Neuronal stem cell (in vitro differentiated cells): ENCODE measurements at regions not wholly inside any gene's neighbourhood (a gene's known extent, or its start where the extent isn't known, plus 50 kb on each side); places are given as distances from the start of the nearest gene placed in this dataset.

Source experiments
- DNase-seq: peaks from one replicate; pipeline ENCODE4 v3.0.0-alpha.2; 2013; ENCODE audit warnings: low spot score
- H2AFZ ChIP-seq: one replicate; pipeline ENCODE4 v1.6.1; 2013; ENCODE audit warnings: mild to moderate bottlenecking, low read length, inconsistent platforms
- H2AK5ac ChIP-seq: 2 replicates; pipeline ENCODE4 v1.6.1; 2013; ENCODE audit warnings: low read depth, mild to moderate bottlenecking, inconsistent platforms, low read length, moderate library complexity, mixed read lengths
- H2BK120ac ChIP-seq: 2 replicates; pipeline ENCODE4 v1.6.1; 2013; ENCODE audit warnings: low read depth, mild to moderate bottlenecking, inconsistent platforms, low read length, moderate library complexity, mixed read lengths
- H2BK12ac ChIP-seq: one replicate; pipeline ENCODE4 v1.6.1; 2013; ENCODE audit warnings: low read length, inconsistent platforms
- H2BK15ac ChIP-seq: 2 replicates; pipeline ENCODE4 v1.6.1; 2013; ENCODE audit warnings: mild to moderate bottlenecking, low read length, inconsistent platforms, mixed read lengths
- H2BK5ac ChIP-seq: one replicate; pipeline ENCODE4 v1.6.1; 2013; ENCODE audit warnings: inconsistent platforms, mild to moderate bottlenecking, low read length, moderate library complexity
- H3K14ac ChIP-seq: one replicate; pipeline ENCODE4 v1.6.1; 2013; ENCODE audit warnings: low read length, inconsistent platforms
- H3K18ac ChIP-seq: 2 replicates; pipeline ENCODE4 v1.6.1; 2013; ENCODE audit warnings: low read length, inconsistent platforms
- H3K23ac ChIP-seq: 2 replicates; pipeline ENCODE4 v1.6.1; 2013; ENCODE audit warnings: low read depth, mild to moderate bottlenecking, mixed read lengths, low read length, inconsistent platforms; ENCODE audit not compliant: poor library complexity
- H3K27ac ChIP-seq: replicated peaks from 3 replicates; pipeline ENCODE4 v1.5.1; 2013; ENCODE audit warnings: low read length, inconsistent platforms
- H3K27me3 ChIP-seq, 3 experiments: 2 replicates each; pipeline ENCODE4 v1.6.1; 2013; ENCODE audit warnings: low read length in 3 of 3, mild to moderate bottlenecking in 2 of 3, inconsistent platforms in 1 of 3, low read depth in 1 of 3, mixed read lengths in 1 of 3, moderate library complexity in 1 of 3; ENCODE audit not compliant: control insufficient read depth in 3 of 3, insufficient read depth in 3 of 3
- H3K36me3 ChIP-seq, 2 donors: replicated peaks in 1 of 2; 2 replicates each; pipeline ENCODE4 v1.6.1; 2013; ENCODE audit warnings: low read length in 2 of 2; ENCODE audit not compliant: control insufficient read depth in 2 of 2, insufficient read depth in 2 of 2
- H3K4ac ChIP-seq: 2 replicates; pipeline ENCODE4 v1.6.1; 2013; ENCODE audit warnings: inconsistent platforms, mild to moderate bottlenecking, low read length, moderate library complexity
- H3K4me1 ChIP-seq, 2 donors: 1 replicate in 1 of 2; 2 replicates in 1 of 2; pipeline ENCODE4 v1.6.1; 2013; ENCODE audit warnings: low read length in 2 of 2, low read depth in 1 of 2; ENCODE audit not compliant: control insufficient read depth in 2 of 2, insufficient read depth in 1 of 2
- H3K4me2 ChIP-seq: one replicate; pipeline ENCODE4 v1.6.1; 2013; ENCODE audit warnings: mild to moderate bottlenecking, low read length, inconsistent platforms; ENCODE audit not compliant: insufficient read depth, poor library complexity, severe bottlenecking
- H3K4me3 ChIP-seq, 2 donors: 2 replicates each; pipeline ENCODE4 v1.5.1; 2013; ENCODE audit warnings: low read length in 2 of 2, mild to moderate bottlenecking in 2 of 2, inconsistent platforms in 1 of 2, moderate library complexity in 1 of 2
- H3K79me1 ChIP-seq: one replicate; pipeline ENCODE4 v1.6.1; 2013; ENCODE audit warnings: low read depth, mild to moderate bottlenecking, inconsistent platforms, low read length, moderate library complexity
- H3K9ac ChIP-seq: one replicate; pipeline ENCODE4 v1.6.1; 2013; ENCODE audit warnings: mild to moderate bottlenecking, low read depth, low read length, inconsistent platforms; ENCODE audit not compliant: poor library complexity
- H3K9me3 ChIP-seq, 2 donors: replicated peaks in 1 of 2; 2 replicates each; pipeline versions ENCODE3 to v1.6.1; 2013; ENCODE audit warnings: low read length in 2 of 2, mild to moderate bottlenecking in 2 of 2, inconsistent platforms in 1 of 2, low read depth in 1 of 2, mixed read lengths in 1 of 2, moderate library complexity in 1 of 2; ENCODE audit not compliant: control insufficient read depth in 2 of 2, insufficient read depth in 1 of 2
- H4K8ac ChIP-seq: one replicate; pipeline ENCODE4 v1.6.1; 2013; ENCODE audit warnings: low read depth, mild to moderate bottlenecking, inconsistent platforms, low read length, moderate library complexity
- H4K91ac ChIP-seq: one replicate; pipeline ENCODE4 v1.6.1; 2013; ENCODE audit warnings: low read length, low read depth, mild to moderate bottlenecking, inconsistent platforms; ENCODE audit not compliant: poor library complexity
- WGBS, 2 donors: extraction: QIAGEN DNeasy Blood & Tissue Kit; methylation state at CpG; one replicate each; pipeline ENCODE4 v1.1.7; 2013; ENCODE audit warnings: missing lambda C conversion rate in 2 of 2, mixed read lengths in 1 of 2; ENCODE audit not compliant: insufficient read length in 2 of 2, insufficient replicate concordance in 1 of 2; ENCODE audit errors: extremely low coverage in 2 of 2; 5-methylcytosine and 5-hydroxymethylcytosine counted together

DNA sequence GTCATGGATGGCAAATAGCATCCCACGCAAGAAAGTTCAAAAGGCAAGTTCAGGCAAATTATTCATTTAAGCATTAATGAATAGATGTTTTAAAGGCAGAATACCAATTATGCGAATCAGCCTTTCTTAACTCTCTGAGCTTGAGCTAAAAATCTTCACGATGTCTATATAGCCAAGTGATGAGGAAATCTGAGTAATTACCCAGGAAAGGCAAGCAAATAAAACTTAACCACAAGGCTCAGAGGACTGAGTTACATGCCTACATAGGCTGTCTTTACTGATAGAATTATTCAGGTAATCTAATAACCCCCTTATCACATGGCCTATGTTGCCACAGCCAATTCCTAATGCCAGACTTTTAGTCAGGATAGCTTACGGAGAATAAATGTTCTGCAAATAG lies 120.8 kb upstream of the MTAP start:
- no peak overlapping the region for H3K23ac ChIP-seq
- no peaks in the 10 kb centered on the region for H3K36me3 ChIP-seq

DNA sequence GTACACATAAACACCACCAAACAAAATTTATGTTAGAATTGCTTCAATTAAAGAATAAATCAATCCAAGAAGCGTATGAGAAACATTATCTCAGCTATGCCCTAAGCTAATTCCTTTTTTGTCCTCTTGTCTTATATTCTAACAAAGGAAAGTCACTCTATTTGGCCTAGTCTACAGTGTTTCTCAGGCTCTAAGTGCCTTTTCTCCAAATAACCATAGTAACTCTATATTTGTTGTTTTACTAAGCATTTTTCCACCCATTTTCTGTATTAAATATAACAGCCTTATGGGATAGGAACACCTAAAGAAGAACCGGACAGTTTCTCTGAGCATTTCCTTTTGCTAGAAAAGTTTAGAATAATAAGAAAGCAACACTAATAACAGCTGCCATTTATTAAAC lies 120.1 kb upstream of the MTAP start:
- Histone ChIP-seq H2AK5ac (no peak overlapping the region), H4K91ac (no peak overlapping the region), H3K36me3 (no peaks in the 10 kb centered on the region), H3K27me3 (no peaks in the 10 kb centered on the region), H3K14ac (no peak overlapping the region), H3K4me1 (peaks cover 0 to 3% of the 10 kb centered on the region in 2 donors), H3K27ac (no peak overlapping the region), H3K23ac (no peak overlapping the region), H2BK120ac (no peak overlapping the region), H3K4me2 (no peak overlapping the region), H2BK15ac (no peak overlapping the region), H2BK12ac (no peak overlapping the region), H3K9me3 (no peaks in the 10 kb centered on the region), H2AFZ (no peak overlapping the region), H3K79me1 (no peaks in the 10 kb centered on the region), H2BK5ac (no peak overlapping the region), H4K8ac (no peak overlapping the region), H3K9ac (no peak overlapping the region), H3K18ac (no peak overlapping the region), H3K4me3 (no peak overlapping the region), H3K4ac (no peak overlapping the region)
- no CpG with 5 or more reads among the region's 2 CpGs for WGBS, 2 donors
- DNase-seq = no peak

More for the DNA sequence above, 120.8 kb upstream of the MTAP start:
- H2BK15ac ChIP-seq = no peak overlapping the region
- no peak for DNase-seq
- no peak overlapping the region for H4K8ac ChIP-seq
- no peak overlapping the region for H3K4ac ChIP-seq
- H3K4me2 ChIP-seq = no peak overlapping the region
- no peak overlapping the region for H3K4me3 ChIP-seq
- H3K9me3 ChIP-seq = no peaks in the 10 kb centered on the region
- no peak overlapping the region for H3K14ac ChIP-seq
- no peak overlapping the region for H3K9ac ChIP-seq
- WGBS, 2 donors = no CpG with 5 or more reads among the region's 4 CpGs
- H2AK5ac ChIP-seq = no peak overlapping the region
- H3K79me1 ChIP-seq = no peaks in the 10 kb centered on the region
- no peaks in the 10 kb centered on the region for H3K27me3 ChIP-seq
- H3K18ac ChIP-seq = no peak overlapping the region
- H2BK120ac ChIP-seq = no peak overlapping the region
- H2AFZ ChIP-seq = no peak overlapping the region
- peaks cover 0 to 3% of the 10 kb centered on the region in 2 donors for H3K4me1 ChIP-seq
- no peak overlapping the region for H2BK5ac ChIP-seq
- H2BK12ac ChIP-seq = no peak overlapping the region
- no peak overlapping the region for H4K91ac ChIP-seq
- H3K27ac ChIP-seq = no peak overlapping the region

DNA sequence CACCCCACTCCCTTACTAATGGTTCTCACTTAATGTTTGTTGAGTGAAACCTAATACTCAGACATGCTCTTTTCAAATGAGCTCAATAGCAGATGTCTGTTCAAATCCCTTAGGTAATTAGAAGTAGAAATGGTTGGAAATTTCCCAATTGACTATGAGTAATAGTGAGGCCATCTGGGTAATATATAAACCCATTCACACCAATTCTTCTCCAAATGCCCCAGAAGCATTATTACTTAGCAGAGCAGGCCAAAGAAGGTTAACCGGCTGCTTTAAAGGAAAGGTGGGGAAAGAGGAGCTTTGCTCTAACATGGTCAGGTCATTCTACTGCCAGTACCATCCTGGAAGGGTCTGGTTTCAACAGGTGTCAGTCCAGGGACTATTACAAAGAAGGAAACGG lies 119.5 kb upstream of the MTAP start:
- Histone ChIP-seq H3K23ac (no peak overlapping the region), H3K9me3 (no peaks in the 10 kb centered on the region), H3K4me1 (peaks cover 0 to 3% of the 10 kb centered on the region in 2 donors), H4K91ac (no peak overlapping the region), H2AFZ (no peak overlapping the region), H3K27ac (no peak overlapping the region), H3K4me2 (no peak overlapping the region), H4K8ac (no peak overlapping the region), H3K9ac (no peak overlapping the region), H2BK12ac (no peak overlapping the region), H3K4me3 (no peak overlapping the region), H2BK15ac (no peak overlapping the region), H3K36me3 (no peaks in the 10 kb centered on the region), H2BK120ac (no peak overlapping the region), H3K79me1 (no peaks in the 10 kb centered on the region), H3K18ac (no peak overlapping the region), H3K27me3 (no peaks in the 10 kb centered on the region), H3K14ac (no peak overlapping the region), H2AK5ac (no peak overlapping the region), H3K4ac (no peak overlapping the region), H2BK5ac (no peak overlapping the region)
- WGBS, 2 donors = no CpG with 5 or more reads among the region's 2 CpGs
- no peak for DNase-seq

DNA sequence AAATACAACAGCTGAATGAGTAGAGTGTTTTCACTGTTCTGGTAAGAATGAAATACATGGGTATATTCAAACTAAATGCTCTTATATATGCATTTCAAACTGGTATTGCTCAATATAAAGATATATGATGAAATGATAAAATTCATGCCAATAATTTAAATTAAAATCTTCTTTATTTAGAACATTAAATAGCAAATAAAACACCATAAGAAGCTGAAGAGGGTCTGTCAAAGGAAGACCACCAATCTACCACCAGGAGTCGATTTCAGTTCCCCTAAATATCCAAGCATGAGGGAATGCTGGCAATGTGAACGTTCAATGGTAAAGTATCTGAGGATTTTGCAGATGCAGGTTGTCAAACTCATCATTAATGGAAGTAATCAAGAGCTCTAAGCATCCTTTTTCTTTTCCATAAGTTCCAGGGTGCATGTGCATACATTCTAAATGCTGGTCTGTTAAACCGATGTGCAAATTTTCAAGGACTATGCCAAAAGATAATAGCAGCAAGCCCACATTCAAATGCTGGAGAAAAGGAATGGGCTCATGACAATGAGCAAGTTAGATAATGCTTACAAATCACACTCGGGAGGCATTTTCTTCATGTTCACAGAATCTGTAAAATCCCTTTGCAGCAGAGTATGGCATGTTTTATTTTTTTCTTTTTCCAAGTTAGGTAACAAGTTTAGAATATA lies 118.8 kb upstream of the MTAP start:
- H2BK12ac ChIP-seq = no peak overlapping the region
- peaks cover 0 to 3% of the 10 kb centered on the region in 2 donors for H3K4me1 ChIP-seq
- no peaks in the 10 kb centered on the region for H3K27me3 ChIP-seq
- no peak overlapping the region for H3K23ac ChIP-seq
- H2BK15ac ChIP-seq = no peak overlapping the region
- no peak overlapping the region for H3K18ac ChIP-seq
- H2BK5ac ChIP-seq = no peak overlapping the region
- H3K9me3 ChIP-seq = no peaks in the 10 kb centered on the region
- H3K9ac ChIP-seq = no peak overlapping the region
- H2AK5ac ChIP-seq = no peak overlapping the region
- H3K36me3 ChIP-seq = no peaks in the 10 kb centered on the region
- no peak overlapping the region for H3K4me2 ChIP-seq
- no peak overlapping the region for H2AFZ ChIP-seq
- no peaks in the 10 kb centered on the region for H3K79me1 ChIP-seq
- no peak for DNase-seq
- no peak overlapping the region for H3K4ac ChIP-seq
- no peak overlapping the region for H3K27ac ChIP-seq
- WGBS, 2 donors = no CpG with 5 or more reads among the region's 4 CpGs
- H4K91ac ChIP-seq = no peak overlapping the region
- H4K8ac ChIP-seq = no peak overlapping the region
- H3K14ac ChIP-seq = no peak overlapping the region
- no peak overlapping the region for H2BK120ac ChIP-seq
- H3K4me3 ChIP-seq = no peak overlapping the region
